Fibroblast of villous mesenchyme (primary cell): ENCODE measurements at regions not wholly inside any gene's neighbourhood (a gene's known extent, or its start where the extent isn't known, plus 50 kb on each side); places are given as distances from the start of the nearest gene placed in this dataset.

Experiments used
- DNase-seq: peaks from one replicate; pipeline ENCODE4 v3.0.0-alpha.2; 2010; ENCODE audit warnings: low read depth
- H3K4me3 ChIP-seq: 2 replicates; pipeline ENCODE4 v1.5.1; 2011; ENCODE audit warnings: low read depth, mild to moderate bottlenecking, low read length
- TF ChIP-seq, protein P1 (sequence below): IDR thresholded peaks from 2 replicates; pipeline ENCODE4 v1.5.1; 2012; ENCODE audit warnings: low read depth, mild to moderate bottlenecking, low read length; ENCODE audit not compliant: insufficient read depth

DNA sequence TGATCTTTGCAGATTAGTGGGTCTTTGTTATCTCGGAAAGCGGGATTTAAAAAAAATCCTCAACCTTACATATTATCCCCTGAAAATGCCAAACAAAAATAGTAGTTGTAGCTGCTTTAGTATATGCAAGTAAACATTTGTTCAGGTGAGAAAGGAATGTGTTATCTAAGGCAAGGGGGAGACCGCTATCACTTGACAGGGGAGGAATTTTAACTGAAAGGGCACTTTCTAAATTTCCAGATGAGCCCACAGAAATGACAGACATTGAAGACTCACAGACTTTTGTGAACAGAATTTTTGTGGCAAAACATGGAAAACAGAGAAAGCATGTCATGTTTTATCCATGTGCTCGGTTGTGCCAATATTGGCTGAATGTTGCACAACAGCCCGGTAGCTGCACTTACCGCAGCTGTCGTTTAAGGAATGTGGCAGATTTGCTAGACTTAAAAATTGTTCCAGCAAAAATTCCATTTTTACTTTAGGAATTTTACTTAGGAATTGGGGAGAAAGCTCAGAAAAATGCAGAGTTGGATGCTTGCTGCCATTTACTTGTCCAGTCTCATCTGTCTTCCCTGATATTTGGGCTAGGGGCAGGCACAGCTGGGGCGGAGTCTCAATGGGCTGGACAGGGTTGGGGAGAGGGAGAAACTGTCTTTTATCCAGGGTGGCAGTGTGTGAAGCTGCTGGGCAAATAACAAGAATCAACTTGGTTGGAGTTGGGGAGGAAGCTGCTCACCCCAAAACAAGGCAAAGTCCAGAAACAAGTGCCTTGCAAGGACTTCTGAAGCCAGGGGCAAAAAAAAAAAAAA, 94.6 kb upstream of the RPS6KA3 start:
- TF ChIP-seq, protein P1, sequence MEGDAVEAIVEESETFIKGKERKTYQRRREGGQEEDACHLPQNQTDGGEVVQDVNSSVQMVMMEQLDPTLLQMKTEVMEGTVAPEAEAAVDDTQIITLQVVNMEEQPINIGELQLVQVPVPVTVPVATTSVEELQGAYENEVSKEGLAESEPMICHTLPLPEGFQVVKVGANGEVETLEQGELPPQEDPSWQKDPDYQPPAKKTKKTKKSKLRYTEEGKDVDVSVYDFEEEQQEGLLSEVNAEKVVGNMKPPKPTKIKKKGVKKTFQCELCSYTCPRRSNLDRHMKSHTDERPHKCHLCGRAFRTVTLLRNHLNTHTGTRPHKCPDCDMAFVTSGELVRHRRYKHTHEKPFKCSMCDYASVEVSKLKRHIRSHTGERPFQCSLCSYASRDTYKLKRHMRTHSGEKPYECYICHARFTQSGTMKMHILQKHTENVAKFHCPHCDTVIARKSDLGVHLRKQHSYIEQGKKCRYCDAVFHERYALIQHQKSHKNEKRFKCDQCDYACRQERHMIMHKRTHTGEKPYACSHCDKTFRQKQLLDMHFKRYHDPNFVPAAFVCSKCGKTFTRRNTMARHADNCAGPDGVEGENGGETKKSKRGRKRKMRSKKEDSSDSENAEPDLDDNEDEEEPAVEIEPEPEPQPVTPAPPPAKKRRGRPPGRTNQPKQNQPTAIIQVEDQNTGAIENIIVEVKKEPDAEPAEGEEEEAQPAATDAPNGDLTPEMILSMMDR, result no peak
- no peak overlapping the region for H3K4me3 ChIP-seq
- DNase-seq, result peak; percentile 77

DNA sequence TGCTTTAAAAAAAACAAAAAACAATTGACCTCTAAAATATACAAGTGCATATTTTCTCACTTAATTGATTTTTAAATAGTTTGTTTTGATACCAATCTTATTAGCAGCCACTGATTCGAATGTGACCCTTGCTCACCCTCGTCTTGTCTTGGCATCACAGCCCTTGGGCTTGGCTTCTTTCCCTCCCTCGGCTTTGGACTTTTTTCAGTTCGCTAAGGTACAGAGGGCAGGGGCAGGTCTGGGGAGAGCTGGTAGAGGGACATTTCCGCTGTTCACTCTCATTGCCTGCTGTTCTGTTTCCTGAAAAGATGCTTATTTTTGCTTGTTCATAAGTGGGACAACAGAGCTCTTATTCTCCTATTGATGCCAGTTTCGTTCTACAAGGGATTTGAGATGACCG, 88.5 kb upstream of the RPS6KA3 start:
- TF ChIP-seq, protein P1, result no peak
- H3K4me3 ChIP-seq, result no peak overlapping the region
- DNase-seq, result no peak

DNA sequence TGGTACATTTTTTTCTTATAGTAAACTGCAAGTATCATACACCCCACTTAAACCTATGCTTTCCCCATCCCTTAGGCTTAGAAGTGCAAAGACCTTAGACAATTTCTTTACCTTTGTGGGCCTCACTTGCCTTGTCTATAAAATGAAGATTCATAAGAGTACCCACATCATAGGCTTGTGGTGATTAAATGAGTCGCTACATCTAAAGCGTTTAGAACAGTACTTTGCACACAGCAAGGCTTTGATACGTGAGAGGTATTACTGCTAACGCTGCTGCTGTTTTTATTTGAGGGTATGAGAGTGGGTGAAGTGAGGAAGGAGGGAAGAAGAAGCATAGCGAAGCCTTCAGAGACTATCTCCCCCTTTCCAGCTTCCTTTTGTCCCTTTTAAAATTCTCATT, 87.8 kb upstream of the RPS6KA3 start:
- TF ChIP-seq, protein P1, result no peak
- DNase-seq, result no peak
- no peak overlapping the region for H3K4me3 ChIP-seq

DNA sequence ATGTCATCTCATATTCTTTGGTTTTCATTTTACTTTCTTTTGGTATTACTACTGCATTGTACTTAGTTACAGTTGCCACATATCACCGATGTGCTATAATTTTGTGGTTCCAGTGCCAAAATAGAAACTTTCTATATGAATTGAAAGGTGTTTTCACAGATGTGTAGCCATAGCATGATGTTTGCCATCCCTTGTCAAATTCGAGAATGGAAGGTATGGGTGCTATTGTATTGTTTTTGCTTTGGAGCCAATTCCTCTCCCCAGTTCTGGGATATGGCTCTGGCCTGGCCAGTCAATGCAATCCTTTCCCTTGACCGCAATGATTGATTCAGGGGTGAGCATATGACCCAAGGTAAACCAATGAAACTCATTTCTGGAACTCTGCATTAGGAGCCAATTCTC, 86.2 kb upstream of the RPS6KA3 start:
- no peak for DNase-seq
- H3K4me3 ChIP-seq, result no peak overlapping the region
- TF ChIP-seq, protein P1, result no peak

DNA sequence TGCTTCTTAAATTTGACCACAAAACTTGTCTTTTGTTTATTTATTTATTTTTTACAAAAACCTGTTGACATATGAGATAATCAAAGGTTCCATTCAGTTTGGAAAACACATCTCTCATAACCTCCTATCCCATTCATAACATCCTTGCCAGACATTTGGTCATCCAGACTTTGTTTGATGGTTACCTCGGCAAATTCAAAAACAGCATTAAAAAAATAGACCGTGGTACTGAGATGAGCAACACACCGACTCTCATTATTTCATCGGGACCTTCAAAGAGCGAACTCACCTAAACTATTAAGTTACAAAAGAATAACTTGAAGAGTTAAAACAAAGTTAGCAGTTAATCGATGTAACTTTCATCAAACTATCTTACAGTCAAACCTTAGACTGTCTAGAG, 85.8 kb upstream of the RPS6KA3 start:
- TF ChIP-seq, protein P1, result no peak
- DNase-seq, result no peak
- no peak overlapping the region for H3K4me3 ChIP-seq

DNA sequence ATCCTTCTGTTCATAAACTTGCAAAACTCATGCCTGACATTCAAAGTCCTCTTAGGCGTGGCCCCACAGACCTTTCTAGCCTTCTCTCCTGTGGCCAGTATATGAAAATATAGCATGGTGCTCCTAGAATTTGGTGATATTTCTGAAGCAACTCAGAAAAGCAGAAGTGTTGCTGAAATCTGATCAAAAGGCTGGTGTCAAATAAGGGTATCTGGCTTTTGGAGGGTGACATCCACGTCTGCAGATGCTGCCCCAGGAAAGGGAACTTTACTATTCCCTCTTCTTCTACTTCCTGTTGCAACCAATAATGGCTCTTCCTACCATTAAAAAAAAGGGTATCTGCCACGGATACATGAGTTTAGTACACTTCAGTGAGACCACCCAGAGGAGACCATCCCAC, 83.9 kb upstream of the RPS6KA3 start:
- H3K4me3 ChIP-seq, result no peak overlapping the region
- no peak for DNase-seq
- TF ChIP-seq, protein P1, result no peak

DNA sequence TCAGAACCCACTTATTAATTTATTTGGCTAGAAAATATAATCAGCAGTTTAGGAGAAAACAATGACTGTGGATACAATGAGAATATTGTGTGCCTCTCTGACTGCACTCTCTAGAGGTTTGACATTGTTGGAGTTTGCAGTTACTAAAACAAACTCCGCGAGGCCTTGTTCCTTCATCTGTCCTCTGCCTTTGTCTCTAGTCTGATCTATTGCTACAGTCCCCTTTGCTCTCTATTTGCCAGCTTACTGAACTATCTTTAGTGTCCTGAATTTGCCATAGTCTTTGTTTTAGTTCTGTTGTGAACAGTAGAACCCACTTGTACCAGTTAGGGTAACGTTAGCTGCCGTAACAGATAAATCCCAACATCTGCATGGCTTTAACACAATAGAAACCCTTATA, 81.4 kb upstream of the RPS6KA3 start:
- no peak overlapping the region for H3K4me3 ChIP-seq
- TF ChIP-seq, protein P1, result no peak
- DNase-seq, result no peak
